Activated T-cell treated with anti-CD3 and anti-CD28 coated beads, Interleukin-2, amount 50 U/mL, for 72 hours (primary cell): ENCODE measurements at regions not wholly inside any gene's neighbourhood (a gene's known extent, or its start where the extent isn't known, plus 50 kb on each side); places are given as distances from the start of the nearest gene placed in this dataset.
A peak's percentile ranks its signal among the peaks of the same experiment; 100 is the strongest.

Source experiments
- ATAC-seq, 2 donors: fragments of 150-1000 bp; cut with Tn5 transposase; replicated peaks in 1 of 2; 2 replicates each; pipeline ENCODE4 v1.10.0; 2021; ENCODE audit warnings: moderate library complexity in 2 of 2, mild to moderate bottlenecking in 1 of 2
- DNase-seq, 2 donors: peaks; one replicate each; pipeline ENCODE4 v3.0.0; 2021 to 2022; ENCODE audit warnings: mixed read lengths in 1 of 2
- H3K27ac Mint-ChIP-seq: one replicate; pipeline ENCODE4 v1.8.0; 2022; ENCODE audit warnings: mild to moderate bottlenecking, moderate library complexity, mixed read lengths
- H3K27me3 Mint-ChIP-seq: one replicate; pipeline ENCODE4 v1.8.0; 2022; ENCODE audit warnings: low read depth, mixed read lengths
- H3K36me3 Mint-ChIP-seq, 2 donors: one replicate each; pipeline ENCODE4 v1.8.0; 2022; ENCODE audit warnings: mixed read lengths in 2 of 2, mild to moderate bottlenecking in 1 of 2; ENCODE audit not compliant: insufficient read depth in 2 of 2
- H3K4me1 Mint-ChIP-seq: one replicate; pipeline ENCODE4 v1.8.0; 2022; ENCODE audit warnings: low read depth, mixed read lengths
- H3K4me3 Mint-ChIP-seq, 2 donors: one replicate each; pipeline ENCODE4 v1.8.0; 2022; ENCODE audit warnings: mild to moderate bottlenecking in 2 of 2, mixed read lengths in 2 of 2, moderate library complexity in 2 of 2
- H3K9me3 Mint-ChIP-seq, 2 donors: one replicate each; pipeline ENCODE4 v1.8.0; 2022; ENCODE audit warnings: mixed read lengths in 2 of 2

DNA sequence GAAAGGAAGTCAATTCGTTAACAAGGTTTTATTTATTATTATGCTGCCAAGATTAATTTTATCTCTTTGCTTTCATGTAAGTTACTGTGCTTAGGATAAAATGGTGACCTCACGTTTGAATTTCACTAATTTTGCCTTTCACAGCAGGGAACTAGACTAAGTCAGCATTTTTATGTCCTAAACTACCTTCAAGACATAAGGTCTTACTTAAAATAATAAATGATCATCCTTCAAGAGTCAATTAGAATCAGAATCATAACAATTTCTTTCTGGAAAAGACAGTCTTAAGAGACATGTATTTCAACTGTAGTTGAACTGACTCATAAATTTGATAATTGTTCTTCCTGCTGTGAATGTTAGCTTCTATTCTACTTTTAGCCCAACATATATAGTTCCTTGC lies 893.8 kb downstream of the KCNJ2 start:
- ATAC-seq (no peak), DNase-seq (no peak)
- H3K4me1 Mint-ChIP-seq: no peaks in the 10 kb centered on the region
- H3K9me3 Mint-ChIP-seq: peaks cover 5 to 11% of the 10 kb centered on the region in 2 donors
- H3K36me3 Mint-ChIP-seq: no peaks in the 10 kb centered on the region
- no peak overlapping the region for H3K27ac Mint-ChIP-seq
- no peaks in the 10 kb centered on the region for H3K27me3 Mint-ChIP-seq
- no peak overlapping the region for H3K4me3 Mint-ChIP-seq

DNA sequence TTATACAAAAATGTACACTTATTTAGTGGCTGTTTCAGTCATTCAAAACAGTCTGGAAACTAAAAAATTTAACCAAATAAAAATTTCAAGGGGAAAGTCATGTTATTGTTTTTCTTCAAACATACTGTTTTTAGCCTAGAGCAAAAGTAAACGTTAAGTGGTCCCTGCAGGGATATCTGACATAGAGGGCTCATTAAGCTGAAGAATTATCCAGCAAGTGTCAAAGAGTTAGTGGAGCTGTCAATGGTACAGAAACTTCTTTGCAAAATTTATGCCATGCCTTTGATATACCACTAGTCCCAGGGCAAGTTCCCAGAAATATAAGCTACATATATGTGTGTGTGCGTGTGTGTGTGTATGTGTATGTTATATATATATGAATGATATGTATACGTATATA lies 894.2 kb downstream of the KCNJ2 start:
- Mint-ChIP-seq H3K27me3 (no peaks in the 10 kb centered on the region), H3K27ac (no peak overlapping the region), H3K4me1 (no peaks in the 10 kb centered on the region), H3K9me3 (peaks cover 5 to 11% of the 10 kb centered on the region in 2 donors), H3K4me3 (no peak overlapping the region), H3K36me3 (no peaks in the 10 kb centered on the region)
- DNase-seq (no peak), ATAC-seq (no peak)

DNA sequence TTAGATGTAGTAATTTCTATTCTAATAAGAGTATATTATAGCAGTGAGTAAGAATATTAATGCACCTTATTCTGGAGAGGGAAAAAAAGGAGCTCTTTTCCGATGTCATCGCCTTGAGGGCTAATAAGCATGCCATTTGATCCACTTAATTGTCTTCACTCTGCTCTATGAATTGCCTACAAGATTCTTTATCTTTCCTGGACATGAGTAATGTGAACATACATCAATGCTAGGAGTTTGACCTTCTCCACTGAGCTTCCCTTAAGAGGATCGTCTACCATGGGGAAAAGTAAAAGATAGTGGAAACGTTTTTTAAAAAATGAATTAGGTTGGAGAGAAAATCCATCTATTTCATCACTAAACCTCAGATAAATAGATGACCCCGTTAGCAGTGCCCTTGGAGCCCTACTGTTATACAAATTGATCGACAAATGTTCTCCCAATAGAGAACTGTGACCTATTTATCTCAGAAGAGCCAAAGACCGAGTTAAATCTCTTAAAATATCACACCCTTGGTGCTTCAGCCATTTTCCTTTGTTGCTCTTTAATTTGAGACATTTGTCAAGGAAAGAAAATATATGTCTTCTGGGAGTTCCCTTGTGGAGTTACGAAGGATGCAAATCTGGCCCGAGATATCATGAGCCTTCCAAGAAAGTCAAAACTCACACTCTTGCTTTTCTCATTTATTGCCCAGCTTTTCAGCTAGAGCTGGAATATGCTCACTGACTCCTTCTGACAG lies 898.5 kb downstream of the KCNJ2 start:
- DNase-seq (no peak), ATAC-seq (no peak)
- peaks cover 0 to 2% of the 10 kb centered on the region in 2 donors for H3K9me3 Mint-ChIP-seq
- no peaks in the 10 kb centered on the region for H3K36me3 Mint-ChIP-seq
- H3K4me3 Mint-ChIP-seq: no peak overlapping the region
- H3K27me3 Mint-ChIP-seq: no peaks in the 10 kb centered on the region
- H3K27ac Mint-ChIP-seq: no peak overlapping the region
- no peaks in the 10 kb centered on the region for H3K4me1 Mint-ChIP-seq

DNA sequence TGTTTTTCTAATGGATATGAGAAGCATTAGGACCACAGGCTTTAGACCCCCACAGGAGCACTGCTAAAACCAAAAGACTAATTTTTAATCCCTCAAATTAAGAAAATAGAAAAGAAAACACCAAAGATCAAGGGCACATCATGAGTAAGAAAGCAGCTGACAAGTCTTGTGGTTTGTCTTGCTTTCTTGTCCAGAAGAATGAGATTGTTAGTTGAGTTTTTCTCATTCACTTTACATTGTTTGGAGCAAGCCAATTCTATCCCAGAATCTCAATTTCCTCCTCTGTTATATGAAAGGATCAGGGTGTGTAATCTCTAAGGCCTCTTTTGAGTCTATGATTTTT lies 899.0 kb downstream of the KCNJ2 start:
- ATAC-seq (no peak), DNase-seq (no peak)
- Mint-ChIP-seq H3K4me3 (no peak overlapping the region), H3K36me3 (no peaks in the 10 kb centered on the region), H3K9me3 (peaks cover 0 to 2% of the 10 kb centered on the region in 2 donors), H3K4me1 (no peaks in the 10 kb centered on the region), H3K27me3 (no peaks in the 10 kb centered on the region), H3K27ac (no peak overlapping the region)

DNA sequence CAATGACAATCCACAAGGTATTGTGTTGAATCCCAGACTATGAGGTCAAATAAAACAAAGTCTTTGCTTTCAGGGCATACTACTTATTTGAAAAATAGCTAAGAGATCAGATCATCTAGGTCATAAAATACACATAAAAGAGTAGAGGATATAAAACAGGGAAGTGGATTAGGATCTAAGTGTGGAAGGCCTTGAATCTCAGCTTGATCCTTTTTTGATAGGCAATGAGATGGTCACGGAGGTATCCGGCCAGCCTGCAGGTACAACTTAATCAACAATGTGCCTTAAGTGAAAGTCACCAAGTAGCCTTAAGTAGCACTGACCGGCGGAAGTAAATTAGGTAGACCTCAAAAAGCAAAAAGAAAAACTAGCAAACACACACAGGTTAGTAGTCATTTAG lies 901.7 kb downstream of the KCNJ2 start:
- ATAC-seq (no peak), DNase-seq (no peak)
- Mint-ChIP-seq H3K9me3 (peaks cover 6% of the 10 kb centered on the region in 2 donors), H3K27ac (no peak overlapping the region), H3K36me3 (no peaks in the 10 kb centered on the region), H3K27me3 (no peaks in the 10 kb centered on the region), H3K4me1 (no peaks in the 10 kb centered on the region), H3K4me3 (no peak overlapping the region)

DNA sequence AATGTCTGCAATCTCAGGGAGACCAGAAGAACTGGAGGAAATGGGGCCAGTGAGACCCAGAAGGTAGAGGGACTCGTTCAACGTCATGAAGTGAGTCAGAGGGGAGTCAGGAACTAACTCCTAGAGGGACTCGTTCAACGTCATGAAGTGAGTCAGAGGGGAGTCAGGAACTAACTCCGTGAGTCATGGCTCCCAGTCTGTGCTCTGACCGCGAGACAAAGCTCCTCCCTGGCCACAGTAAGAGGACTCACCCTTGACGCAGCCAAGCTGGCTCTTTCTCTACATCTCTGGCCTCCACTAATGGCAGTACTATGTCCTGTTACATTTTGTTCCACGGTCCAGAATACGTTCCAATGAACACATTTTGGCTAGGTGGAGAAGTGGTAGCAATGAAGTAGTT lies 902.5 kb downstream of the KCNJ2 start:
- H3K36me3 Mint-ChIP-seq: no peaks in the 10 kb centered on the region
- ATAC-seq (no peak), DNase-seq (no peak)
- no peak overlapping the region for H3K4me3 Mint-ChIP-seq
- H3K27ac Mint-ChIP-seq: no peak overlapping the region
- H3K27me3 Mint-ChIP-seq: no peaks in the 10 kb centered on the region
- H3K4me1 Mint-ChIP-seq: no peaks in the 10 kb centered on the region
- H3K9me3 Mint-ChIP-seq: peaks cover 6% of the 10 kb centered on the region in 2 donors

DNA sequence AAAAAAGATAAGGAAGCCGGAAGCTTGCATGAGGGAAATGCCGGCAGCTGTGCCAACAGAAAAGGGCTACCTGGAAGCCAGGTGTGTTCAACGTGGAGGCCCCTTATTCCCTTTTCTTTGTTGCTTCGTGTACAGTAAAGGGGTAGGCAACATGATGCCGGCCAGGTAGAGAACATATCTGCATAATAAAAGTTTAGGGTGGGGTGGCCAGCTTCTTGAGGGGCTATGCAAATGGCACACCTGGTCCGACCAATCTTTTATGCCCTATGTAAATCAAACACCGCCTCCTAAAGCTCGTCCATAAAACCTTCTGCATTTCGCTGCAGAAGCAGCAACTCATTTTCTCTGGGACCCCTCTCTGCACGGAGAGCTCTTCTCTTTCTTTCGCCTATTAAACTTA lies 911.6 kb downstream of the KCNJ2 start:
- Mint-ChIP-seq H3K4me3 (no peak overlapping the region), H3K27me3 (no peaks in the 10 kb centered on the region), H3K4me1 (no peaks in the 10 kb centered on the region), H3K36me3 (no peaks in the 10 kb centered on the region), H3K27ac (no peak overlapping the region), H3K9me3 (peaks cover 12% of the 10 kb centered on the region in 2 donors)
- no peak for DNase-seq
- no peak for ATAC-seq

DNA sequence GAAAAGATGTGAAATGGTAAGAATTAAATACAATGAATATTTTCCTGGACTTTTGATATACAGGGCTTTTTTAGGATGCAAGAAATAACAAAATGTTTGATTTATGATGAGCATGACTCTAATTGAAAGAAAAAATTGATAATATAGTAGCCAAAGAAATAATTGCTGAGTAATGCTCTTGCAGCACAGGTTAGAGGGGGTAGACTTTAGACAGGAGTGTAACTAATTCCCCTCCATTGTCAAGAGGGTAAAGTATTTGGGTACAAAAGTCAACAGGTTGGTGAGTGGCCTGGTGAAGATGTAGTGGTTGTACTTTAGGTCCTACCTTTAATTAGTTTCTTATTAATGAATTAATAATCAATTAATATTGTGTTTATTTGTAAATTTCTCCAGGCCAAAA lies 912.3 kb downstream of the KCNJ2 start:
- ATAC-seq (no peak), DNase-seq (no peak)
- Mint-ChIP-seq H3K4me1 (no peaks in the 10 kb centered on the region), H3K4me3 (no peak overlapping the region), H3K27ac (no peak overlapping the region), H3K27me3 (no peaks in the 10 kb centered on the region), H3K36me3 (no peaks in the 10 kb centered on the region), H3K9me3 (peaks cover 12 to 15% of the 10 kb centered on the region in 2 donors)

DNA sequence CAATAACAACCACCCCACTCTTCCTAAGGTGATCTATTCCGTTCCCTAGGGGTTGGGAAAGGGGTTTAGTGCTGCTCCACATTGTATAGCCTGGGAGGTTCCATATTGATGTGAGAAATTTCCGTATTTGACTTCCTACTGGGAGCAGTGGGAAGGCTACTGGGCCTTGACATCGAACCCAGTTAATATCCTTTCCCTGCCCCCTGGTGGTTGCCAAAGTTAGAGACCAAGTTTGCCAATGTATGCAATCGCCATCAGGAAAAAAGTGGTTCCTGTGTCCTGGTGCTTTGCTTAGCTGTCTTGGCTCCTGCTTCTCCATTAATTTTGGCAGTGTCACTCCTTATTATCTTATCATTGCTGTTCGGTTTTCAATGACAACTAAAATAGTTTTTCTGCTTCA lies 914.9 kb downstream of the KCNJ2 start:
- Mint-ChIP-seq H3K36me3 (no peaks in the 10 kb centered on the region), H3K4me1 (no peaks in the 10 kb centered on the region), H3K9me3 (peaks cover 10 to 12% of the 10 kb centered on the region in 2 donors), H3K4me3 (no peak overlapping the region), H3K27me3 (no peaks in the 10 kb centered on the region), H3K27ac (no peak overlapping the region)
- DNase-seq (peak in 1 of 2 donors; percentile 2), ATAC-seq (no peak)

DNA sequence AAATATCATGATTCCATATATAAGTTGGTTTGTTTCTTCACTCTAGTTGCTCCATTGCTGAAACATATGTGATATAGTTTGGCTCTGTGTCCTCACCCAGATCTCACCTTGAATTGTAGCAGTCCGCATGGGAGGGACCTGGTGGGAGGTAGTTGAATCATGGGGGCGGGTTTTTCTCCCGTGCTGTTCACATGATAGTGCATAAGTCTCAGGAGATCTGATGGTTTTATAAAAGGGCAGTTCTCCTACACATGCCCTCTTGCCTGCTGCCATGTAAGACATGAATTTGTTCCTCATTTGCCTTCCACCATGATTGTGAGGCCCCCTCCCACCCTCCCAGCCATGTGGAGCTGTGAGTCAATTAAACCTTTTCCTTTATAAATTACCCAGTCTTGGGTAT lies 915.5 kb downstream of the KCNJ2 start:
- no peak overlapping the region for H3K4me3 Mint-ChIP-seq
- H3K27ac Mint-ChIP-seq: no peak overlapping the region
- no peak for DNase-seq
- no peaks in the 10 kb centered on the region for H3K27me3 Mint-ChIP-seq
- ATAC-seq: no peak
- H3K9me3 Mint-ChIP-seq: peaks cover 8 to 12% of the 10 kb centered on the region in 2 donors
- no peaks in the 10 kb centered on the region for H3K4me1 Mint-ChIP-seq
- no peaks in the 10 kb centered on the region for H3K36me3 Mint-ChIP-seq

DNA sequence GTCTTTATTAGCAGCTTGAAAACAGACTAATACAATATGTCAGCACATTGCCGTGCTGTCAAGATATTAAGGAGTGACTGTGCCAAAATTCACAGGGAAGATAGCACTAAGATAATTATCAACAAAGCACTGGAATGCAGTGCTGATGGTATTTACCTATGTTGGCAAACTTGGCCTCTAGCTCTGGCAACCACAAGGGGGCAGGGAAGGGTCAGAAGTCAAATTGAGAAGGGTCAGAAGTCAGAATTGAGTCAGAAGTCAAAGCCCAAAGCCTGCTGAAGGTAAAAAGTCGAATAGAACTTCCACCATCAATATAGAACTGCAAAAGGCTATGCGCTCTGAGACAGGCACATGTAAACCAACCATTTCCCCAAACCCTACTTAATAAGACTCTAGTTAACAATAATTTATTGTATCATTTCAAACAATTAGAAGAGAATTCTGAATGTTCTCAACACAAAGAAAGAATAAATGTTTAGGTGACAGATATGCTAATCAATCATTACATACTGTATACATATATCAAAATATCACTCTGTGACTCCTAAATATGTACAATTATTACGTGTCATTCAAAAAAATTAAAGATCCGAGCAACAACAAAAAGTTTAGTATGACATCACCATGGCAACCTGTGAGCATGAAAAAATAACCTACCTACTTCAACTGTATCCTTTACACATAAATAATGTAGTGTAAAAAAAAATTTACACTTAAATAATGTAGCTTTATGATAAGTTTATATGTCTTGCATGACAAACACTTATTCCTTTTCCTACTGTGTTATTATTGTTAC lies 916.1 kb downstream of the KCNJ2 start:
- no peaks in the 10 kb centered on the region for H3K27me3 Mint-ChIP-seq
- no peak overlapping the region for H3K4me3 Mint-ChIP-seq
- no peaks in the 10 kb centered on the region for H3K36me3 Mint-ChIP-seq
- ATAC-seq: no peak
- H3K9me3 Mint-ChIP-seq: peaks cover 3 to 9% of the 10 kb centered on the region in 2 donors
- no peak overlapping the region for H3K27ac Mint-ChIP-seq
- peak in 1 of 2 donors; percentile 1 for DNase-seq
- no peaks in the 10 kb centered on the region for H3K4me1 Mint-ChIP-seq

DNA sequence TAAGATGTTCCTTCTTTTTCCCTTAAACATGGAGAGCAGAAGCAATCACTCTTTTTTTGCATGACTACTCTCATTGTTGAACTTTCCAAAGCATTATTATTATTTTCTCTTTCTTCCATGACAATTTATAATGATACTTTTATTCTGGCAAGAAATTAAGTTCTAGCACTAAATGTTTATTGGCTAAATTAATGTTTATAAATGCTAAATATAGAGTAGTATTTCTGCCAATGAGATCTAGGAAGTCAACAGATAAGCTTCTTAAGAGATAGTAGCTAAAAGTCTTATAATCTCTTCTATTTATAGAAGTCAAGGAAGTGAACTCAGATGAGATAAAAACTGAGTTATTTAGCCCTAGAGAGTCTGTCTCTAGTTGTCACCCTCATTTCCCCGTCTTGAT lies 920.1 kb downstream of the KCNJ2 start:
- H3K27ac Mint-ChIP-seq: no peak overlapping the region
- H3K9me3 Mint-ChIP-seq: peaks cover 5 to 11% of the 10 kb centered on the region in 2 donors
- DNase-seq: no peak
- H3K4me3 Mint-ChIP-seq: no peak overlapping the region
- H3K4me1 Mint-ChIP-seq: no peaks in the 10 kb centered on the region
- ATAC-seq: no peak
- H3K36me3 Mint-ChIP-seq: peaks cover 0 to 6% of the 10 kb centered on the region in 2 donors
- H3K27me3 Mint-ChIP-seq: no peaks in the 10 kb centered on the region

DNA sequence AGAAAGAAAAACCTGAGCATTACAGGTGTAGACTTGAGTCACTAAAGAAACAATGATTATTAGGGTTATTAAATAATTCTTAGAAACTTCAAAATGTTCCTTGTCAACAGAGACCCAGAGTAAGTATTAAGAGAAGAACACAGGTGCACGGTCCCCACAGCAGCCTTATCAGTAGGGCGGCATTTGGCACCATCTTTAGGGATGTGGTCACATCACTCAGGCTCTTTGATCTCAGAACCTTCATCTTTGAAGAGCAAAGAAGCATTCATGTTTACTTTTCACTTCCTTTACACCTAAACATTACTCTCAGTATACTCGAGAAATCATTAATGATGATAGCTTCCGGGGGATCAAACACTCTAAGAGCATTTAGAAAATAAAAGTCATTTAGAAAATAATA lies 928.7 kb downstream of the KCNJ2 start:
- Mint-ChIP-seq H3K27ac (no peak overlapping the region), H3K4me3 (no peak overlapping the region), H3K9me3 (peaks cover 4 to 9% of the 10 kb centered on the region in 2 donors), H3K36me3 (peaks cover 0 to 1% of the 10 kb centered on the region in 2 donors), H3K27me3 (no peaks in the 10 kb centered on the region), H3K4me1 (no peaks in the 10 kb centered on the region)
- DNase-seq: no peak
- ATAC-seq: no peak
